GM19438 (cell line): ENCODE measurements at regions not wholly inside any gene's neighbourhood (a gene's known extent, or its start where the extent isn't known, plus 50 kb on each side); places are given as distances from the start of the nearest gene placed in this dataset.
A peak's percentile ranks its signal among the peaks of the same experiment; 100 is the strongest.
"Not testable (repeated sequence)": the region's sequence is repeated elsewhere in the genome, so short reads cannot be mapped to it uniquely, and the experiment has no call there.

Experiments used
- ATAC-seq: cut with Tn5 transposase; IDR thresholded peaks from one replicate; pipeline ENCODE4 v1.9.1; 2021; ENCODE audit warnings: low read depth; ENCODE audit not compliant: unreplicated experiment

GRCh38 chr6:115467726-115468125, 593.0 kb downstream of the FRK start:
- ATAC-seq: no peak

GRCh38 chr6:115460913-115461312, 599.8 kb downstream of the FRK start:
- no peak for ATAC-seq

DNA sequence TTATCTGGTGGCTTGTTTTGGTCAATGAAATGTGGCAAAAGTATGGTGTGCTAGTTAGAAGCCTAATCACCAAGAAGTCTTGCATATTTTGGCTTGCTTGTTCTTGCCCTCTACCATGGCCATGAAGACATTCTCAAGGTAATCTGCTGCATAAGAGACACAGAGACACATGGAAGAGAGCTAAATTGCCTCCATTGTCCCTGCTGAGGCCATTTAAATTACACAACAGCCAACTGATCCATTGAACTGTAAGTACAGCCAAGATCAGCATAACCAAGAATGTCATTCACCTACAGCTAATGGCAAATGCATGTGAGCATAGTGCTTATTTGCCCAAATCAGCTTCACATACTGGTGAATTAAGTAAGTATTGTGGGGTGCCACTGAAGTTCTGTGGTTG, 603.8 kb downstream of the FRK start:
- ATAC-seq: no peak

DNA sequence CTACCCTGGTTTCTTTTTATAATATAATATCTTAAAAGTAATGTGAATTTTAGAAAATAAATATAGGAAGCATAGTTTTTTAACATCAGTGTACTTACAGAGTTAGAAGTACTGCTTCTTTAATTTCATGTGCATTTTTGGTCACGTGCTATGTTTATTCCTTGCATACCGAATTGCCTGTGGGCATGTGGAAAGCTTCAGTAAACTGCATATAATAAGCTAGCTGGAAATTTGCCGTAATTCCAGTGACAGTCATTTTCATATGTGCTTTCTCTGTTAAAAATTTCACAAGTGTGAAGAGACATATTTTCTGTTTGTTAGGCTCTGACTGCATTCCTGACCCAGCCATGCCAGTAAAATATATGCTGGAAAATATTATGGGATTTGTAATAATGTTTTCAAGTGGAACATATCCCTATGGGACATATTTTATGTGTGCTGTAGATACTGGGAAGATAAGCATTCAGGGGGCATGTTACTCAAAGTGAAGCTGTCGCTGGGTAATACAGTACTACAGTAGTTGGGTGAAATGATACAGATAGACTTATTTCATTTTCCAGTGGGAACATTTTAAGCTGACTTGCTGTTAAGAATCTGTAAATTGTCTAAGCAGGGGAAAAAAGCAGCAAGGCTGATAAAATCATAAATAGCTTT, 616.7 kb downstream of the FRK start:
- no peak for ATAC-seq

DNA sequence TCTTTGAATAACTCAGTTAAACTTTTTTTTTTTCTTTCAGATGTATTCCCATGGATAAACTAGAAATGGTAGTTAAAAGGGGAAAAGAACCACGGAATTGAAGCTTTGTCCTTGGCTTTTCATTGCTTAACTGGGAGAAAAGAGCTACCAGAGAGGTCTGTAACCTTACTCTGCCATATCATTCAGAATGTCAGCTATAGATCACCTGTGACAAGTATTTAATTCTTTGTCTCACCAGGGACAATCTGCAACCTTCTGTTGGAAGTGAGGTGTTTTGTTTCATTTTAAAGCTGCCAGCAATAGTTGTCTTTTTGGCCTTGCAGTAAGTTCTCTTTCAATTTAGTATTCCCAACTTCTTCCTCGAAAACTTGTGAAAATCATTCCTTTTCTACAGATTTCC, 618.4 kb downstream of the FRK start:
- ATAC-seq: no peak

DNA sequence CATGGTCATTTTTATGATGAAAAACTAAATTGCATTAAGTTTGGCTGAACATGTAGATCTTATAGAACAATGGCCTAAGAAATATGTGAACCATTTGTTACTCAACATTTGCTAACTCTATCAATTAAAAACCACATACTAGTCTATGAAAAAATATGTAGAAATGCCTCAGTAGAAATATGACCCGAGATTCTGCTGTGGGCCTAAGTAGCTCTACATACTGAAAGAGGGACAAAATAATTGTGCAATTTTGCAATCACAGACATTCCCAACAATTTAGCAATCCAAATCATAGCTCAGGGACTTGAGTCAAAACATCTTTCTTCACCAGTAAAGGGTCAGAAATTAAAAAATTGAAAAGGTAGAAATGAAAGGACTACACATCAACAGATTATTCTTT, 619.0 kb downstream of the FRK start:
- no peak for ATAC-seq

DNA sequence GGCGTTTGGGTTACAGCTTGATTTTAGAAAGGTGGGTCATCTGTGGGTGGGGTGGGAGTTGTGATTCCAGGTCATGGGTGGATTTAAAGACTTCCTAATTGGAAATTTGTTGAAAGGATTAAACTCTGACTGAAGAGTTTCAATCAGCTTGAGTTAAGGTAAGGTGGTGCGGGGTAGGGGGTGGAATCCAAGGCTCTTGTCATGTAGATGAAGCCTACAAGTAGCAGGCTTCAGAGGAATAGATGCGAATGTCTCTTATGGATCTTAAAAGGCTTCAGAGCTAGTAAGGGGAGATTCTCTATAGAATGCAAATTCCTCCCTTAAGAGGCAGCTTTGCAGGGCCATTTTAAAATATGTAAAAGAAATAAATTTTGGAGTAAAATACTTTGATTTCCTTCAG, 645.3 kb downstream of the FRK start:
- ATAC-seq: no peak

- not testable (repeated sequence) for ATAC-seq
These were observed 645.8 kb downstream of the FRK start for GRCh38 chr6:115414916-115415315.

- ATAC-seq: no peak
These were observed 648.9 kb downstream of the FRK start for GRCh38 chr6:115411756-115412155.

GRCh38 chr6:115404446-115404845, 656.2 kb downstream of the FRK start:
- ATAC-seq: no peak

DNA sequence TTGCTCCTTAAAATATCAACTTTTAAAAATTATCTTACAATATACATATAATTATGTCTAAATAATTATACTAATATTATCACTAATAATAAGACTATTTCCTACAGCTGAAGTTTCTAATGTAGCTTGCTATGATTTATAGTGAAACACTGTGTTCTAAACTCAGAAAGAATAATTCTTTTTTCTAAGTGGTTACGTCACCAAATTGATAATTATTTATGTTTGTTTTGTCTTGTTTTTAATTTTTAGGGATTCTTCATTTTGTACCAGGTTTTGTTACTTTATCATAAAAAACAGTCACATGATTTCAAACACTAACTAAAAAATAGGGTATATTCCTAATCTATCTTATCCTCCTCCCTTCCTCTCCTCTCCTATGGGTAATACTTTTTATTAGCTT, 662.1 kb downstream of the FRK start:
- ATAC-seq: no peak

- no peak for ATAC-seq
These were observed 664.4 kb downstream of the FRK start for GRCh38 chr6:115396112-115396906.

DNA sequence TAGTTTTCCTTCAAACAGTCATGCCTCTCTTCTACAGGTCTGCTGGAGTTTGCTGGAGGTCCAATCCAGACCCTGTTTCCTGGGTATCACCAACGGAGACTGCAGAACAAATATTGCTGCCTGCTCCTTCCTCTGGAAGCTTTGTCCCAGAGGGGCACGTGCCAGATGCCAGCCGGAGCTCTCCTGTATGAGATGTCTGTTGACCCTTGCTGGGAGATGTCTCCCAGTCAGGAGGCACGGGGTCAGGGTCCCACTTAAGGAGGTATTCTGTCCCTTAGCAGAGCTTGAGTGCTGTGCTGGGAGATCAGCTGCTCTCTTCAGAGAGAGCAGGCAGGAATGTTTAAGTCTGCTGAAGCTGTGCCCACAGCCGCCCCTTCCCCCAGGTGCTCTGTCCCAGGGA, 666.9 kb downstream of the FRK start:
- no peak for ATAC-seq

GRCh38 chr6:115370202-115370601, 690.5 kb downstream of the FRK start:
- ATAC-seq: no peak

DNA sequence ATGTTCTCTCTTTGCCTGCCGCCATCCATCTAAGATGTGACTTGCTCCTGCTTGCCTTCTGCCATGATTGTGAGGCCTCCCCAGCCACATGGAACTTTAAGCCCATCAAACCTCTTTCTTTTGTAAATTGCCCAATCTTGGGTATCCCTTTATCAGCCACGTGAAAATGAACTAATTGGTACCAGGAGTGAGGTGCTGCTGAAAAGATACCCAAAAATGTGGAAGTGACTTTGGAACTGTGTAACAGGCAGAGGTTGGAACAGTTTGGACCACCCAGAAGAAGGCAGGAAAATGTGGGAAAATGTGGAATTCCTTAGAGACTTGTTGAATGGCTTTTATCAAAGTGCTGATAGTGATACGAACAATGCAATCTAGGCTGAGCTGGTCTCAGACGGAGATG, 694.9 kb downstream of the FRK start:
- no peak for ATAC-seq

- peak; percentile 90 for ATAC-seq
These were observed 697.3 kb downstream of the FRK start for GRCh38 chr6:115363379-115363778.

DNA sequence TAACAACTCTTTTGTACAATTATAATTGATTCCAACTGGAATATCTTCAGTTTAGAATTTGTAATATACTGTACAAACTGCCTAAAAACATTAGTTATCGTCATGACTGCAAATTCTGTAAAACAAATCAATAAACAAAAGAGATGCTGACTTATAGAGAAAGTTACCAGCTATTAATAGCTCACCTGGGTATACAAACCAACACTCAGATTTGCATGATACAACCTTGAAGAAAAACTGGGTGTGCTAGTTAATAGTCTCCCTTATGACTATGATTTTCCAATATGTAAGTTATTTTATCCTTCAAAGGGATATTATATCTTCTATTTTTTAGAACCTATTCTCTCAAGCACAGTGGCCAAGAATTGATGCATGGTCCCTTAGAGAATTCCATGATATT, 698.5 kb downstream of the FRK start:
- ATAC-seq: no peak

DNA sequence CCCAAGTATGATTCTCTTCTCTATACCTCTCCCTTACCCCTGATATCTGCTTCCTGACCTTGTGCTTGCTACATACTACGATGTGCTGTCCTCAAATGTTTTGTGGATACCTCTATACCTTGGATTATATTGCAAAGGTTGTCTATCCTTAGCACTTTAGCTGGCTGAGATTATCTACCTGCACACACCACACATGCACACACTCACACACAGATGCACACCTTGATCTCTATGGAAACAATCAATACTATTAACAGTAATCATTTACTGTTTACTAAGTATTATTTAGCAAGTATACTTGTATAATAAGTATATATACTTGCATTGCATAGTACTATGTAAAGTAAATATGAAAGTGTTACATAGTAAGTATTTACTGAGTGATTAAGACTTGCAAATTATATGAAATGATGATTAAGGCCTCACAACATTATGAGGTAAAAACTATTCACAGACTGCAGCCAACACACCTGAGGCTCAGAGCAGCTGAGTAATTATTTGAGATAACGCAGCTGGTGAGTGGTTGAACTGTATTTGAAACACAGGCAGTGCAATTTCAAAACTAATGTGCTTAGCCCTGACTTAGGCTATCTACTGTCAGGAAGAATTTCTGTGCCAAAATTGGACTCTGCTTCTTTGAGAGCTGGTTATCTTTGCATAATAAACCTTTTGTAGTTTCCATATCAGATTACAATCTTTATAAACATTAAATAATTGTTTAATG, 699.9 kb downstream of the FRK start:
- ATAC-seq: no peak

GRCh38 chr6:115358616-115359015, 702.1 kb downstream of the FRK start:
- ATAC-seq: no peak

- no peak for ATAC-seq
These were observed 704.3 kb downstream of the FRK start for GRCh38 chr6:115356371-115356770.

DNA sequence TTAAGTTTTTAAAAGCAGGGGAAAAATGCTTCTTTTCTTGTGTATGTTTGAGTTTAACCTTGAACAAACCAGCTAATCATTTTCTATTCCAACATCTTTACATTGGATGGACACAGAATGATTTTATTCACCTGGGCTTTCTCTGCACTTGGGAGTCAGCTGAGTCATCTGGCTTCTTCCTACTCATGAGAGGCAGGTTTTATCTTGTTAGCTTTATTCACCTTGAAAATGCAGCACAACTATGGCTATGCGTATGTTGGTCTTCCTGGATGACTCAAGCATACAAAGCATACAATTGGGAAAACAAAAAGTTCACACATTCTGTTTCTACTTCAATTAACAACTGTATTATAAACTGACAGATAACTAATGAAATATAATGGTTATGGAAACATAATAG, 737.7 kb downstream of the FRK start:
- no peak for ATAC-seq

- no peak for ATAC-seq
These were observed 740.9 kb downstream of the FRK start for GRCh38 chr6:115319823-115320222.
